HG03575 (cell line): ENCODE measurements at regions not wholly inside any gene's neighbourhood (a gene's known extent, or its start where the extent isn't known, plus 50 kb on each side); places are given as distances from the start of the nearest gene placed in this dataset.

Experiments used
- ATAC-seq: cut with Tn5 transposase; IDR thresholded peaks from one replicate; pipeline ENCODE4 v1.9.1; 2021; ENCODE audit not compliant: unreplicated experiment, insufficient number of reproducible peaks, low FRiP score; ENCODE audit errors: extremely low read depth

DNA sequence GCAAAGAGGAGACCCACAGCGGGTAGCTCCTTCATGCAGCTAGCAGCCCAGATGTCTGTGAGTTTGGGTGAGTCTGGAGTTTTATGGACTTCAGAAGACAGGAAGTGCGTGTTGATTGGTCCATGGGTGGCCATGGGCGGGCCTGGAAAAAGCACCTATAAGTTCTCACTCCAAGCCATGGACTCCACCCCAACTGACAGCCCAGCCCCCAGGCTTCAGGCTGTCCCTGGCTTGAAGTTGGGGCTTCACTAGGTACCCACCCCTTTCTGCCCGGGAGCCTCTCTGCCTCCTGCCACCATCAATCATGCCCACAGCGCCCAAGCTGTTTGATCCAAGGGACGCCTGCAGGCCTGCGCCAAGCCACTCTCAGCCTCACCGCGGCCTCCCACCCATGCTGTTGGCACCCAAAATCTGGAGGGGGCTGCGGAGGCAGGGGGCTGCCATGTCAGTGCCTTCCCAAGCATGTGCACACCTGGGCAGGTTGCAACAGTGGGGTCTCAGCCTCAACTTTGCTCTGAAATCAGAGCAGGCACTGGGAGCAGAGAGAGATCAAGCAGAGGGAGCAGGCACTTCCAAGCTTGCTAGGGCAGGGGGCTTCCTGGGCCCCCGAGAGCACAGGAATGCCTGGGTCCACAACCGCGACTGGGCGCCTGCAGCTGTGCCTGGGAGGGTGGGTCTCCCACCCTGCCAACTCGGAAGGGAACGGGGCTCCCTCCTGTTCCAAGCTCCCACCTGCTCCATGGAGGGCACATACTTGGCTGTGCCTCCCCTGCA, 1503.7 kb downstream of the CDH11 start:
- no peak for ATAC-seq

DNA sequence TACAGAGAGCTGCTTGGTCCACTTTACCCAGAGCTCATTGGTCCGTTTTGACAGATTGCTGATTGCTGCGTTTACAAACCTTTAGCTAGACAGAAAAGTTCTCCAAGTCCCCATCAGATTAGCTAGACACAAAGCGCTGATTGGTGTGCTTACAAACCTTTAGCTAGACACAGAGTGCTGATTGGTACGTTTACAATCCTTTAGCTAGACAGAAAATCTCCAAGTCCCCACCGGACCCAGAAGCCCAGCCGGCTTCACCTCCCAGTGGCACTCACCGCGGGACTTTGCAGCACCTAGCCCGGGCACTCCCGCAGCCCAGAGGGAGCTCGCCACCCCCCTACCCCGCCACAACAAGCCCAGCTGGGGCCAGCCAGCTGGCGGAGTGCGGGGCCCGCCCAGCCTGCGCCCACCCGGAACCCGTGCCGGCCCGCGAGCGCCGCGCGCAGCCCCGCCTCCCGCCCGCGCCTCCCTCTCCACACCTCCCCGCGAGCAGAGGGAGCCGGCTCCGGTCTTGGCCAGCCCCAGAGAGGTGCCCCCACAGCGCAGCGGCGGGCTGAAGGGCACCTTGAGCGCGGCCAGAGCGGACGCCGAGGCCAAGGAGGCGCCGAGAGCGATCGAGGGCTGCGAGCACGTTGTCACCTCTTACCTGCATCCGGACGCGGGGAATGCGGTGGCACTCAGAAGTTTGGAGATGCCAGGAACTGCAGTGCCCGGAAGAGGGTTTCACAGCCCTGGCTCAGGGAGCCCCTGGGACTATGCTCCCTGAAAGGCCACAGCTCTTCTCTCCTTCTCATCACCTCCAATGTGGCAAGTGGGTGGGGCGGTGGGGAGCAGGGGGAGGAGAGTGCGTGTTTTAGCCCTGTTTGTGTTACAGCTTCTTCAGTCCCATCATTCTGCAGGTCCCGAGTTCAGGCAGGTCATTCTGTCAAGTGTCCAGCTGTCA, 1504.5 kb downstream of the CDH11 start:
- ATAC-seq, result no peak

- no peak for ATAC-seq
Measured at GRCh38 chr16:63614429-63614828, 1507.4 kb downstream of the CDH11 start.

DNA sequence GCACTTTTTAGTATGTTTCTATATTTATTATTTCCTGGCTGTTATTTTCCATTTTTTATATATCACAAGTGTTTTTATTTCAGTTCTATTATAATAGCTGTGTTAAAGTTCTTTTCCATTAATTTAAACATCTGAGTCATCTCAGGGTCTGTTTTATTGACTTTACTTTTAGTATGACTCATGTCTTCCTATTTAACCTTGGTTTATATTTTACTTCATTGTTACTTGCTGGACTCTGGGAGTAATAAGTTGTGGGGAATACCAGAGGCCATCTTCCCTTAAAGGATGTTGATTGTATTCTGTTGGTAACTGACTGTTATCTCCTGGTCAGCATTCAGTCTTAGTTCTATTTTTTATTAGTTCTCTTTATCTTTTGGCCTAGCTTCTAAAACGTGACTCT, 1508.2 kb downstream of the CDH11 start:
- ATAC-seq, result no peak

DNA sequence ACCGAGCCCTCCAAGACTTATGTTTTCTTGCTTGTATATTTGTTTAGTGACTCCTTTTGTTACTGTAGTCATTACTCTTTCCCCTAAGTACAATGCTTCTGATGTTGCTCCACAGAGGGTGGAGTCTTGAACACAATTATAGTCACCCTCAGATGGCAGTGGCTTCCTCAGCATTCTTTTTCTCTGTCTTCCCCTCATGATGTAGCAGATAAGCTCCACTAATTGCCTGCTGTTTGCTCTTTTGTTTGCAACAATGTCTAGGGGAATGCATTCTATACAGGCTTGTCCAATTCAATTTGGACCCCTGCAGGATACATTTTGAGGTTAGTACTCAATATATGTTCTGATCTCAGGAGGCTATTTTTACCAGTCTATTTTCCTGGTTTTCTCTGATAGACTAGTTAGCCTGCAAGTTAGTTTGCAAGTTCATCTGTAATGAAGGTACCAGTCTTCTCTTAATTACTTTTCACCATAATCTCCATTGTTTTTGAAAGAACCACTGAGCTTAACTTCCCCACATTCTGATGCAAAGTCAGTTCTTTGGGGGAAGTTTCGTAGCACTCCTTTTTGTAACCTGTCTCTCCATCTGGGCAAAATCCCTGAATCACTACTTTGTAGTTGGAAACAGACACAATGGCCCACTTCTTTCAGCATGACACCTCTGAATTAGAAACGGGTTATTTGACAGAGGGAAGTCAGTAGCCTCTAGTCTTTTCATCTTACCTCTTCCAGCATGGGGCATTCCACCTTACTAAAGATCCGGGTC, 1509.2 kb downstream of the CDH11 start:
- no peak for ATAC-seq

DNA sequence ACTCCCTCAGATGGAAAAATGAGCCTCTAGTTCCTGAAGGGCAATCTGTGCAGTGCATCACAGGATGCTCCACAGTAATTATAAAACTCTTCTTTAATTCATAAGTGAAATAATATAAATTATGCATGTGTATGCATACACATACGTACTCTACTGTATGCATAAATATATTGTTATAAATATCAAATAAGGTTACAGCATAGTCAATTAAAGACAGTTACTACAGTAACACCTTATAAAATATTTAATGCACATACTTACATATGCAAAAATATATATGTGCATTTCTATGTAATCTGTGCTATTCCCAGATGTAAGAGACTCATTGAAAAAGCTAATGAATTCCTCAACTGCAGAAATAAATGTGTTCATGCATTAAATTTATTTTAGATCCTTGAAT, 1515.1 kb downstream of the CDH11 start:
- ATAC-seq, result no peak

- no peak for ATAC-seq
Measured at GRCh38 chr16:63602206-63602927, 1519.5 kb downstream of the CDH11 start.

DNA sequence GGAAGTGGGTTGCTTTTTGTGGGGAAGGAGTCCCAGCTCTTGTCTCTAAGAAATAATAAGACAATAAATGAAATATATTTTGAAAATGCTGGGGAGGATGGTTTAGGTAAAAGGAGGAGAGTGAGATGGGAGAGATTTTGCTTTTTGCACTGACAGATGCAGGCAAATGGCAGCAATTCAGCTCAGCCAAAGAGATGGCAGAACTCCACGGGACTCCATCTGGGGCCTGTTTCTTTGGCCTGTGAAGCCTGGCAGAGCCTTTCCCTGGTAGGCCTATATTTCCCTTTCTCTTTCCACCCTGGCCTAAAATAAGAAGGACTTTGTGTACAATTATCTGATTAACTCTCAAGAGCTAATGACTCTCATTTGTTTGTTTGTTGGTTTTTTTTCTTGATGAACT, 1525.1 kb downstream of the CDH11 start:
- no peak for ATAC-seq

- ATAC-seq, result no peak
Measured at GRCh38 chr16:63592852-63593251, 1529.0 kb downstream of the CDH11 start.

- no peak for ATAC-seq
Measured at GRCh38 chr16:63581570-63581969, 1540.3 kb downstream of the CDH11 start.

GRCh38 chr16:63578791-63579190, 1542.6 kb upstream of the CDH8 start:
- no peak for ATAC-seq

GRCh38 chr16:63577891-63578290, 1541.7 kb upstream of the CDH8 start:
- no peak for ATAC-seq

DNA sequence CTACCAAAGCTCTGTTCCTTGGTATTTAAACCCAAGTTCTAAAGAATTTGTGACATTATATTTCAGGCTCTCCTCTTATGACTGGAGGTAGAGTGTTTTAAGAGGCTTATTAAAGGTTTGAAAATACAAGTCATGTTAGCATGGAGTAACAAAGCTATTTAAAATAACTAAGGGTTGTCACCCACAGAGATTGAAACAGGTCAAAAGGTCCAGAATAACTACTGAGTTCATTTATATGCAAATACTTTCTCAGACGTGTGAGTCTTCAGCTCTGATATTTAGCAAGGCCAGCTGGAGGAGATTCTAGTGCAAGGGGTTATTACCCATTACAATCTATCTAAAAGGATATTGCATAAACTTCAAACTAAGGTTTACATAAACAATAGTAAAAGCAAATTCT, 1538.8 kb upstream of the CDH8 start:
- no peak for ATAC-seq

GRCh38 chr16:63568164-63568563, 1531.9 kb upstream of the CDH8 start:
- ATAC-seq, result no peak

- no peak for ATAC-seq
Measured at GRCh38 chr16:63563819-63564505, 1527.7 kb upstream of the CDH8 start.

DNA sequence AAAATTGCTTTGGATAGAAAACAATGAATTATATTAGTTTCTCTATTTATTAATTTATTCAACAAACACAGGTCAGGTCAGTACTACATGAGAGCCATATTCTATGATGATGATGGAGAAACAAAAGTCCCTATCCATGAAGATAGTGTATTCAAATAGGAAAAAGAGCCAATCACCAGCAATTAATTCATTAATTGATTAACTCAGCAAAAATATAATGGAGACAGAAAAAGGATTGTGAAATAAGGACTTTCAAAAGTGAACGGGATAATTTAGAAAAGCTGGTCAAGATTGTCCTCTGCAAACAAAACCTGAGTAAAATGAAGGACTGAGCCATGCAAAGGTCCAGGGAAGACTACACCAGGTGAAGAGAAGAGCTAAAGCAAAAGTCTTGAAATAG, 1517.7 kb upstream of the CDH8 start:
- no peak for ATAC-seq

- ATAC-seq, result no peak
Measured at GRCh38 chr16:63539276-63539675, 1503.0 kb upstream of the CDH8 start.

- ATAC-seq, result no peak
Measured at GRCh38 chr16:63530974-63531373, 1494.7 kb upstream of the CDH8 start.
